Neural cell (in vitro differentiated cells): ENCODE measurements at regions not wholly inside any gene's neighbourhood (a gene's known extent, or its start where the extent isn't known, plus 50 kb on each side); places are given as distances from the start of the nearest gene placed in this dataset.

Source experiments
- H2AFZ ChIP-seq: fragments of 200-600, 300-800 bp; sonication (generic), shearing (Covaris generic); 2 replicates; pipeline ENCODE4 v1.6.0; 2014; ENCODE audit warnings: low read depth, mild to moderate bottlenecking, antibody characterized with exemption, low read length, moderate library complexity
- H3F3A ChIP-seq: fragments of 200-600 bp; shearing (Covaris generic); 2 replicates; pipeline ENCODE4 v1.6.1; 2016; ENCODE audit warnings: mild to moderate bottlenecking, moderate library complexity, mixed read lengths, antibody characterized with exemption, low read length; ENCODE audit not compliant: insufficient read depth, poor library complexity, severe bottlenecking
- H3K27ac ChIP-seq: fragments of 200-600, 300-800 bp; sonication (generic), shearing (Covaris generic); 2 replicates; pipeline ENCODE4 v1.5.1; 2014; ENCODE audit warnings: mild to moderate bottlenecking, low read length, moderate library complexity
- H3K27me3 ChIP-seq: fragments of 300-800, 200-600 bp; sonication (generic), shearing (Covaris generic); 2 replicates; pipeline ENCODE4 v1.6.0; 2014; ENCODE audit warnings: mild to moderate bottlenecking, low read depth, low read length, moderate library complexity; ENCODE audit not compliant: insufficient read depth
- H3K36me3 ChIP-seq: fragments of 300-800, 200-600 bp; sonication (generic), shearing (Covaris generic); 2 replicates; pipeline ENCODE4 v1.5.1; 2014; ENCODE audit warnings: mild to moderate bottlenecking, antibody characterized with exemption, low read length, moderate library complexity; ENCODE audit not compliant: insufficient read depth
- H3K4me2 ChIP-seq: fragments of 300-800, 200-600 bp; sonication (generic), shearing (Covaris generic); 2 replicates; pipeline ENCODE4 v1.6.0; 2014; ENCODE audit warnings: mild to moderate bottlenecking, low read length
- H3K4me3 ChIP-seq: fragments of 300-800, 200-600 bp; sonication (generic), shearing (Covaris generic); 2 replicates; pipeline ENCODE4 v1.5.1; 2014; ENCODE audit warnings: mild to moderate bottlenecking, low read length, moderate library complexity
- H3K79me2 ChIP-seq: fragments of 200-600 bp; shearing (Covaris generic); replicated peaks from 2 replicates; pipeline ENCODE4 v1.6.0; 2014; ENCODE audit warnings: mild to moderate bottlenecking, low read length, moderate library complexity; ENCODE audit not compliant: insufficient read depth
- H3K9ac ChIP-seq: fragments of 300-800, 200-600 bp; sonication (generic), shearing (Covaris generic); 2 replicates; pipeline ENCODE4 v1.6.1; 2016; ENCODE audit warnings: mild to moderate bottlenecking, low read length, mixed read lengths
- H3K9me2 ChIP-seq: fragments of 200-600 bp; shearing (Covaris generic); 2 replicates; pipeline ENCODE4 v1.6.1; 2016; ENCODE audit warnings: mild to moderate bottlenecking, low read length, mixed read lengths; ENCODE audit not compliant: insufficient read depth
- H3K9me3 ChIP-seq: fragments of 200-600, 300-800 bp; sonication (generic), shearing (Covaris generic); 2 replicates; pipeline ENCODE4 v1.6.1; 2016; ENCODE audit warnings: mild to moderate bottlenecking, mixed run types, low read length, moderate library complexity, mixed read lengths
- H4K20me1 ChIP-seq: fragments of 200-600 bp; shearing (Covaris generic); 2 replicates; pipeline ENCODE4 v1.6.1; 2016; ENCODE audit warnings: mild to moderate bottlenecking, mixed run types; ENCODE audit not compliant: insufficient read depth
- CTCF ChIP-seq: fragments of 450-650 bp; IDR thresholded peaks from 2 replicates; pipeline ENCODE4 v1.5.1; 2014; ENCODE audit warnings: antibody characterized with exemption, mild to moderate bottlenecking, moderate library complexity; ENCODE audit not compliant: poor library complexity, severe bottlenecking
- EP300 ChIP-seq: fragments of 450-650 bp; conservative IDR thresholded peaks from 2 replicates; pipeline ENCODE4 v1.6.1; 2014; ENCODE audit warnings: antibody characterized with exemption, mild to moderate bottlenecking, moderate library complexity; ENCODE audit not compliant: poor library complexity, severe bottlenecking
- EZH2 ChIP-seq: fragments of 200-600, 300-800 bp; shearing (Covaris generic), sonication (generic); IDR thresholded peaks from 2 replicates; pipeline ENCODE4 v1.6.1; 2014; ENCODE audit warnings: antibody characterized with exemption, low read length, borderline replicate concordance, mild to moderate bottlenecking; ENCODE audit not compliant: insufficient read depth, poor library complexity, severe bottlenecking
- MXI1 ChIP-seq: fragments of 450-650 bp; conservative IDR thresholded peaks from 2 replicates; pipeline ENCODE4 v1.6.1; 2014; ENCODE audit warnings: antibody characterized with exemption, mild to moderate bottlenecking; ENCODE audit not compliant: poor library complexity, severe bottlenecking
- POLR2AphosphoS5 ChIP-seq: IDR thresholded peaks from 2 replicates; pipeline ENCODE4 v1.6.1; 2012
- RAD21 ChIP-seq: fragments of 450-650 bp; conservative IDR thresholded peaks from 2 replicates; pipeline ENCODE4 v1.6.1; 2014; ENCODE audit warnings: antibody characterized with exemption, mild to moderate bottlenecking, moderate library complexity
- REST ChIP-seq: IDR thresholded peaks from 2 replicates; pipeline ENCODE4 v1.6.1; 2012; ENCODE audit warnings: borderline replicate concordance
- SMC3 ChIP-seq: fragments of 450-650 bp; conservative IDR thresholded peaks from 2 replicates; pipeline ENCODE4 v1.6.1; 2014; ENCODE audit warnings: antibody characterized with exemption, mild to moderate bottlenecking, moderate library complexity; ENCODE audit not compliant: poor library complexity
- TAF1 ChIP-seq: IDR thresholded peaks from 2 replicates; pipeline ENCODE4 v1.6.1; 2012; ENCODE audit warnings: low read depth

DNA sequence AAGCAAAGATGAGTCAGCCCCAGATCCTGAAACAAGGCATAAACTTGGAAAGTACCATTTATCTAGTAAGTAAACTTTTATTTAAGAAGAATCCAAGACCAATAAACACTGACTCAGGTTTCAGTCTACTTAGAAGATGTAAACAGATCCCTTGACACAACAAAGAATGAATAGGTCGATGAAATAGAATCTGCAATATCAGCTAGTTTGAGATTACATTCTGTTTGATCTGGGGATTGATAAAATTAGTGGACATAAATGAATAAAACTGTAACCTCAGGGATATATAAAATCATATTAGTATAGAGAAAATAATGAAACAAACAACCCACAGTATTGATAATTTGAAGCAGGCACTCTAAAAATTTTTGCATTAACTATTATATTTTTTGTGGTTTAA is 708.9 kb downstream of the FAM181B start:
- Histone ChIP-seq H3F3A (no peaks in the 10 kb centered on the region), H3K27ac (no peak overlapping the region), H3K27me3 (no peaks in the 10 kb centered on the region), H3K4me2 (no peak overlapping the region), H3K9ac (no peak overlapping the region), H3K36me3 (no peaks in the 10 kb centered on the region), H3K9me2 (no peaks in the 10 kb centered on the region), H3K79me2 (no peaks in the 10 kb centered on the region), H3K4me3 (no peak overlapping the region), H4K20me1 (no peaks in the 10 kb centered on the region), H2AFZ (no peak overlapping the region), H3K9me3 (no peaks in the 10 kb centered on the region)
- TF ChIP-seq SMC3 (no peak), REST (no peak), CTCF (no peak), MXI1 (no peak), EZH2 (no peak), EP300 (no peak), POLR2AphosphoS5 (no peak), RAD21 (no peak), TAF1 (no peak)

GRCh38 chr11:82012276-82012675 is 721.4 kb downstream of the FAM181B start:
- Histone ChIP-seq H3K9me3 (no peaks in the 10 kb centered on the region), H3K27ac (no peak overlapping the region), H4K20me1 (no peaks in the 10 kb centered on the region), H3K9ac (no peak overlapping the region), H3F3A (no peaks in the 10 kb centered on the region), H2AFZ (no peak overlapping the region), H3K4me2 (no peak overlapping the region), H3K9me2 (no peaks in the 10 kb centered on the region), H3K27me3 (no peaks in the 10 kb centered on the region), H3K36me3 (no peaks in the 10 kb centered on the region), H3K4me3 (no peak overlapping the region), H3K79me2 (no peaks in the 10 kb centered on the region)
- TF ChIP-seq TAF1 (no peak), POLR2AphosphoS5 (no peak), EP300 (no peak)

DNA sequence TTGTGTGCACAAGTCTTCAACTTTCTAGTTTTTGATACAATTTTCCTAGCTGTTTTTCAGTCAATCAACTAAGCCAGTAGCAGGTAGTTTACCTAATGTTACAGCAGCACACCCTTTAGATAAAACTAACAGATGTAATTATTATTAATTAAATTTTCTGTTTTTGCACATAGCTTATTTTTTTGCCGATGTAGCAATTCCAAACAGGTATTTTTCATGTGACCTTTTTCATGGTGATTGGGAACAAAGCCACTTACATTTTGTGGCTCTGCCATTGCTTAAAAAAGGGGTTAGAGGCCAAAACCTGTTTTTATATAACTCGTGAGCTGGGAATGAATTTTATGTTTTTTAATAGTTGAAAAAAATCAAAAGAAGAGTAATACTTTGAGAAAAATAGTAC is 724.5 kb downstream of the FAM181B start:
- H2AFZ ChIP-seq = no peak overlapping the region
- H3K9me2 ChIP-seq = no peaks in the 10 kb centered on the region
- H3K4me3 ChIP-seq = no peak overlapping the region
- H3K4me2 ChIP-seq = no peak overlapping the region
- H3K36me3 ChIP-seq = no peaks in the 10 kb centered on the region
- H3K9ac ChIP-seq = no peak overlapping the region
- H3F3A ChIP-seq = no peaks in the 10 kb centered on the region
- no peaks in the 10 kb centered on the region for H3K27me3 ChIP-seq
- H4K20me1 ChIP-seq = no peaks in the 10 kb centered on the region
- H3K79me2 ChIP-seq = no peaks in the 10 kb centered on the region
- no peak overlapping the region for H3K27ac ChIP-seq
- no peak for TF ChIP-seq TAF1
- TF ChIP-seq EZH2 = no peak
- TF ChIP-seq POLR2AphosphoS5 = no peak
- no peak for TF ChIP-seq MXI1
- TF ChIP-seq RAD21 = no peak
- TF ChIP-seq SMC3 = no peak
- no peak for TF ChIP-seq EP300
- TF ChIP-seq CTCF = no peak
- TF ChIP-seq REST = no peak
- H3K9me3 ChIP-seq = no peaks in the 10 kb centered on the region
